Ishikawa (cell line): ENCODE measurements at regions not wholly inside any gene's neighbourhood (a gene's known extent, or its start where the extent isn't known, plus 50 kb on each side); places are given as distances from the start of the nearest gene placed in this dataset.

Experiments
- CEBPB ChIP-seq: IDR thresholded peaks from 2 replicates; pipeline ENCODE4 v1.6.1; 2012
- CREB1 ChIP-seq: IDR thresholded peaks from 2 replicates; pipeline ENCODE4 v1.6.1; 2012; ENCODE audit warnings: low read depth
- EGR1 ChIP-seq: IDR thresholded peaks from 2 replicates; pipeline ENCODE4 v1.6.1; 2012
- EP300 ChIP-seq: IDR thresholded peaks from 2 replicates; pipeline ENCODE4 v1.6.1; 2012; ENCODE audit warnings: borderline replicate concordance
- FOXM1 ChIP-seq: IDR thresholded peaks from 2 replicates; pipeline ENCODE4 v1.6.1; 2012; ENCODE audit warnings: low read depth, borderline replicate concordance
- NFIC ChIP-seq: IDR thresholded peaks from 2 replicates; pipeline ENCODE4 v1.6.1; 2012
- RAD21 ChIP-seq: IDR thresholded peaks from 2 replicates; pipeline ENCODE4 v1.6.1; 2012; ENCODE audit warnings: low read depth
- REST ChIP-seq: IDR thresholded peaks from 2 replicates; pipeline ENCODE4 v1.6.1; 2012; ENCODE audit warnings: low read depth, mild to moderate bottlenecking
- TAF1 ChIP-seq: IDR thresholded peaks from 2 replicates; pipeline ENCODE4 v1.6.1; 2012; ENCODE audit warnings: low read depth, mild to moderate bottlenecking
- TCF12 ChIP-seq: IDR thresholded peaks from 2 replicates; pipeline ENCODE4 v1.6.1; 2012; ENCODE audit warnings: low read depth
- TEAD4 ChIP-seq: IDR thresholded peaks from 2 replicates; pipeline ENCODE4 v1.6.1; 2012
- USF1 ChIP-seq: IDR thresholded peaks from 2 replicates; pipeline ENCODE4 v1.6.1; 2012
- YY1 ChIP-seq: IDR thresholded peaks from 2 replicates; pipeline ENCODE4 v1.6.1; 2012; ENCODE audit warnings: low read depth
- ZBTB7A ChIP-seq: IDR thresholded peaks from 2 replicates; pipeline ENCODE4 v1.6.1; 2012; ENCODE audit warnings: low read depth
- TF ChIP-seq, protein P1 (sequence below): IDR thresholded peaks from 2 replicates; pipeline ENCODE4 v1.6.1; 2012

- TF ChIP-seq TEAD4 (no peak), USF1 (no peak), RAD21 (no peak), CEBPB (no peak), YY1 (no peak), REST (no peak), ZBTB7A (no peak), EGR1 (no peak), FOXM1 (no peak), NFIC (no peak), CREB1 (no peak), TCF12 (no peak), EP300 (no peak), TAF1 (no peak)
- TF ChIP-seq, protein P1, sequence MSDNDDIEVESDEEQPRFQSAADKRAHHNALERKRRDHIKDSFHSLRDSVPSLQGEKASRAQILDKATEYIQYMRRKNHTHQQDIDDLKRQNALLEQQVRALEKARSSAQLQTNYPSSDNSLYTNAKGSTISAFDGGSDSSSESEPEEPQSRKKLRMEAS: no peak
Observed at GRCh38 chr20:4548552-4548951, 137.7 kb upstream of the PRNP start.

DNA sequence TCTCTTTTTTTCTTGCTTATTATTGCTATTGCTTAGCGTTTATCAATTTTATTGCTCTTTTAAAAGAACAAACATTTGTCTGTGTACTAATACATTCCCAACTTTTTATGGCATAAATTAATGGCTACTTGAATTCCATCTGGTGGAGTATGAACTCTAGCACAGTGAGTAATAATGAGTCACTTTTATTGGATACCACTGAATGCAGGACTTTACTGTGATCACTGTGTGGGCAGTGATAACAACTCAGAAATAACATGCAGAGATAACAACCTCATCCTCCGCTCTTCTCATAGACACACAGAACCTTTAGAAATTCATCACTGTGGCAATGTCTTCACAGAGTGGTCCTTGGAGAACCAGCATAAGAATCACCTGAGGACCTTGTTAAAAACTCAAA is 139.5 kb upstream of the PRNP start:
- TF ChIP-seq CEBPB: no peak
- no peak for TF ChIP-seq EP300
- TF ChIP-seq REST: no peak
- no peak for TF ChIP-seq RAD21
- TF ChIP-seq USF1: no peak
- no peak for TF ChIP-seq TCF12
- TF ChIP-seq EGR1: no peak

DNA sequence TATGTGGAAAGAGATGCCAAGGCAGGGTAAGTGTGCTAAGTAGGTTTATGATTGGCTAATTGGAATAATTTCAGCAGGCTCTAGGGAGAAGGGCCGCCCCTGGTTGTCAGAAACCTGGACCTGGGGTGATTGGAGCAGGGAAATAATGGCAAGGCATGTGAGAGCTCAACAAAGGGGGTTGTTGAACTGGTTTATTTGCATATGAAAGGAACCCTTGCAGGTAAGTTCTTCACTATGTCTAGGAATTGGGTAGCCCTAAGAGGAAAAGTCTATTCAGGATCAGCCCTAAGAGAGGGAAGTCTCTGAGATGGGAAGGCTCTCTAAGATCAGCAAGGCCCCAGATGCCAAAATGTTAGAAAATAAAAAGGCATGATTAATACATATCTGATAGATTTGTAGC is 139.9 kb upstream of the PRNP start:
- TF ChIP-seq EGR1: no peak
- TF ChIP-seq, protein P1: no peak
- no peak for TF ChIP-seq CREB1
- TF ChIP-seq TEAD4: no peak
- no peak for TF ChIP-seq ZBTB7A
- TF ChIP-seq CEBPB: no peak
- no peak for TF ChIP-seq RAD21
- TF ChIP-seq FOXM1: no peak
- TF ChIP-seq NFIC: no peak
- TF ChIP-seq YY1: no peak
- TF ChIP-seq REST: no peak
- TF ChIP-seq TAF1: no peak
- TF ChIP-seq TCF12: no peak
- no peak for TF ChIP-seq EP300

DNA sequence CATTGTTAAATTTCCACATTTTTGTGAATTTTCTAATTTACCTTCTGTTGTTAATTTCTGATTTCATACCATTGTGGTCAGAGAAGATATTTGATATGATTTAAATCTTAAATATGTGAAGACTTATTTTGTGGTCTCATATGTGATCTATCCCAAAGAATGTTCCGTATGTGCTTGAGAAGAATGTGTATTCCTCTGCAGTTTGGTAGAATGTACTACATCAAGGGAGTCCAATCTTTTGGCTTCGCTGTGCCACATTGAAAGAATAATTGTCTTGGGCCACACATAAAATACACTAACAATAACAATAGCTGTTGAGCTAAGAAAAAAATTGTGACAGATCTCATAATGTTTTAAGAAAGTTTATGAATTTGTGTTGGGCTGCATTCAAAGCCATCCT is 140.7 kb upstream of the PRNP start:
- TF ChIP-seq TEAD4 (no peak), YY1 (no peak), ZBTB7A (no peak), EP300 (no peak), USF1 (no peak), NFIC (no peak), FOXM1 (no peak)

DNA sequence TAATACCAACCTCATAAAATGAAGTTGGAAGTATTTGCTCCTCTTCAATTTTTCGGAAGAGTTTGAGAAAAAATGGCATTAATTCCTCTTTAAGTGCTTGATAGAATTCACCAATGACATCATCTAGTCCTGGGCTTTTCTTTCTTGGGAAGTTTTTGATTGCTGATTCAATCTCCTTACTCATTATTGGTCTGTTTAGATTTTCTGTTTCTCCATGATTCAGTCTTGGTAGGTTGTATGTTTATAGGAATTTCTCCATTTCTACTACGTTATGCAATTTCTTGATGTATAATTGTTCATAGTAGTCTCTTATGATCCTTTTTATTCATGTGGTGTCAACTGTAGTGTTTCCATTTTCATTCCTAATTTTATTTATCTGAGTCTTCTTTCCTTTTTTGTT is 141.5 kb upstream of the PRNP start:
- TF ChIP-seq FOXM1 (no peak), TEAD4 (no peak), RAD21 (no peak), YY1 (no peak), TAF1 (no peak), EP300 (no peak), TCF12 (no peak), CREB1 (no peak), ZBTB7A (no peak), USF1 (no peak), CEBPB (no peak), EGR1 (no peak), NFIC (no peak), REST (no peak)
- TF ChIP-seq, protein P1: no peak
